Naive B cell (primary cell): ENCODE measurements at regions not wholly inside any gene's neighbourhood (a gene's known extent, or its start where the extent isn't known, plus 50 kb on each side); places are given as distances from the start of the nearest gene placed in this dataset.

Source experiments
- ATAC-seq, 2 donors: fragments of 150-1000 bp; cut with Tn5 transposase; 2 replicates each; pipeline ENCODE4 v1.10.0; 2021; ENCODE audit warnings: low read depth in 2 of 2, mild to moderate bottlenecking in 2 of 2, moderate library complexity in 2 of 2
- DNase-seq: peaks from one replicate; pipeline ENCODE4 v3.0.0; 2022
- H3K27ac Mint-ChIP-seq, 6 donors: one replicate each; pipeline ENCODE4 v1.8.0; 2020 to 2022; ENCODE audit warnings: mild to moderate bottlenecking in 6 of 6, mixed read lengths in 6 of 6, moderate library complexity in 5 of 6, inconsistent platforms in 2 of 6
- H3K27me3 Mint-ChIP-seq, 3 donors: one replicate each; pipeline ENCODE4 v1.8.0; 2021 to 2022; ENCODE audit warnings: mixed read lengths in 3 of 3, mild to moderate bottlenecking in 1 of 3
- H3K36me3 Mint-ChIP-seq, 2 donors: one replicate each; pipeline ENCODE4 v1.8.0; 2020 to 2022; ENCODE audit warnings: mixed read lengths in 2 of 2, inconsistent platforms in 1 of 2, mild to moderate bottlenecking in 1 of 2
- H3K4me1 Mint-ChIP-seq, 3 donors: one replicate each; pipeline ENCODE4 v1.8.0; 2020 to 2022; ENCODE audit warnings: mixed read lengths in 3 of 3, inconsistent platforms in 1 of 3, mild to moderate bottlenecking in 1 of 3, moderate library complexity in 1 of 3
- H3K4me3 Mint-ChIP-seq, 8 donors: one replicate each; pipeline ENCODE4 v1.8.0; 2020 to 2022; ENCODE audit warnings: mild to moderate bottlenecking in 8 of 8, mixed read lengths in 8 of 8, moderate library complexity in 8 of 8, inconsistent platforms in 2 of 8
- H3K9me3 Mint-ChIP-seq, 7 donors: one replicate each; pipeline ENCODE4 v1.8.0; 2020 to 2022; ENCODE audit warnings: mixed read lengths in 7 of 7, mild to moderate bottlenecking in 5 of 7, inconsistent platforms in 2 of 7, moderate library complexity in 1 of 7

GRCh38 chr16:61413021-61413420, 623.2 kb downstream of the CDH8 start:
- Mint-ChIP-seq H3K27ac (no peak overlapping the region), H3K4me3 (no peak overlapping the region), H3K27me3 (no peaks in the 10 kb centered on the region), H3K9me3 (peaks cover 0 to 12% (median 5%) of the 10 kb centered on the region in 7 donors), H3K36me3 (no peaks in the 10 kb centered on the region), H3K4me1 (no peaks in the 10 kb centered on the region)
- no peak for ATAC-seq
- DNase-seq, result no peak

GRCh38 chr16:61412562-61412961, 623.7 kb downstream of the CDH8 start:
- DNase-seq, result no peak
- no peak for ATAC-seq
- H3K27ac Mint-ChIP-seq, result no peak overlapping the region
- peaks cover 0 to 12% (median 5%) of the 10 kb centered on the region in 7 donors for H3K9me3 Mint-ChIP-seq
- H3K36me3 Mint-ChIP-seq, result no peaks in the 10 kb centered on the region
- H3K4me1 Mint-ChIP-seq, result no peaks in the 10 kb centered on the region
- H3K4me3 Mint-ChIP-seq, result no peak overlapping the region
- no peaks in the 10 kb centered on the region for H3K27me3 Mint-ChIP-seq

- H3K27me3 Mint-ChIP-seq, result no peaks in the 10 kb centered on the region
- no peak for DNase-seq
- peaks cover 2 to 20% (median 5%) of the 10 kb centered on the region in 7 donors for H3K9me3 Mint-ChIP-seq
- no peak overlapping the region for H3K4me3 Mint-ChIP-seq
- H3K36me3 Mint-ChIP-seq, result no peaks in the 10 kb centered on the region
- no peaks in the 10 kb centered on the region for H3K4me1 Mint-ChIP-seq
- no peak for ATAC-seq
- no peak overlapping the region for H3K27ac Mint-ChIP-seq
Observed at GRCh38 chr16:61409604-61410003, 626.6 kb downstream of the CDH8 start.

GRCh38 chr16:61403386-61403785, 632.9 kb downstream of the CDH8 start:
- no peaks in the 10 kb centered on the region for H3K27me3 Mint-ChIP-seq
- ATAC-seq, result no peak
- no peaks in the 10 kb centered on the region for H3K4me1 Mint-ChIP-seq
- H3K9me3 Mint-ChIP-seq, result peaks cover 2 to 22% (median 4%) of the 10 kb centered on the region in 7 donors
- no peak overlapping the region for H3K4me3 Mint-ChIP-seq
- no peak overlapping the region for H3K27ac Mint-ChIP-seq
- H3K36me3 Mint-ChIP-seq, result no peaks in the 10 kb centered on the region
- no peak for DNase-seq

- Mint-ChIP-seq H3K36me3 (no peaks in the 10 kb centered on the region), H3K9me3 (peaks cover 0 to 11% (median 4%) of the 10 kb centered on the region in 7 donors), H3K27me3 (no peaks in the 10 kb centered on the region), H3K27ac (no peak overlapping the region), H3K4me3 (no peak overlapping the region), H3K4me1 (no peaks in the 10 kb centered on the region)
- ATAC-seq (no peak), DNase-seq (no peak)
Observed at GRCh38 chr16:61391896-61392295, 644.3 kb downstream of the CDH8 start.

- ATAC-seq (no peak), DNase-seq (no peak)
- H3K27me3 Mint-ChIP-seq, result no peaks in the 10 kb centered on the region
- H3K36me3 Mint-ChIP-seq, result no peaks in the 10 kb centered on the region
- peaks cover 0 to 11% (median 4%) of the 10 kb centered on the region in 7 donors for H3K9me3 Mint-ChIP-seq
- no peaks in the 10 kb centered on the region for H3K4me1 Mint-ChIP-seq
- no peak overlapping the region for H3K4me3 Mint-ChIP-seq
- no peak overlapping the region for H3K27ac Mint-ChIP-seq
Observed at GRCh38 chr16:61390965-61391637, 645.1 kb downstream of the CDH8 start.

- Mint-ChIP-seq H3K4me3 (no peak overlapping the region), H3K27ac (no peak overlapping the region), H3K4me1 (no peaks in the 10 kb centered on the region), H3K27me3 (no peaks in the 10 kb centered on the region), H3K36me3 (no peaks in the 10 kb centered on the region), H3K9me3 (peaks cover 0 to 5% (median 4%) of the 10 kb centered on the region in 7 donors)
- no peak for DNase-seq
- no peak for ATAC-seq
Observed at GRCh38 chr16:61385392-61386071, 650.7 kb downstream of the CDH8 start.

- ATAC-seq (no peak), DNase-seq (no peak)
- H3K4me3 Mint-ChIP-seq, result no peak overlapping the region
- no peaks in the 10 kb centered on the region for H3K27me3 Mint-ChIP-seq
- H3K9me3 Mint-ChIP-seq, result peaks cover 0 to 9% (median 4%) of the 10 kb centered on the region in 7 donors
- no peaks in the 10 kb centered on the region for H3K36me3 Mint-ChIP-seq
- H3K27ac Mint-ChIP-seq, result no peak overlapping the region
- no peaks in the 10 kb centered on the region for H3K4me1 Mint-ChIP-seq
Observed at GRCh38 chr16:61382435-61382834, 653.8 kb downstream of the CDH8 start.

GRCh38 chr16:61379311-61379710, 656.9 kb downstream of the CDH8 start:
- no peaks in the 10 kb centered on the region for H3K4me1 Mint-ChIP-seq
- peaks cover 0 to 6% (median 5%) of the 10 kb centered on the region in 7 donors for H3K9me3 Mint-ChIP-seq
- ATAC-seq (no peak), DNase-seq (no peak)
- no peak overlapping the region for H3K4me3 Mint-ChIP-seq
- H3K27me3 Mint-ChIP-seq, result no peaks in the 10 kb centered on the region
- no peak overlapping the region for H3K27ac Mint-ChIP-seq
- H3K36me3 Mint-ChIP-seq, result no peaks in the 10 kb centered on the region

GRCh38 chr16:61374071-61374470, 662.2 kb downstream of the CDH8 start:
- no peaks in the 10 kb centered on the region for H3K36me3 Mint-ChIP-seq
- no peaks in the 10 kb centered on the region for H3K27me3 Mint-ChIP-seq
- peaks cover 0 to 7% (median 4%) of the 10 kb centered on the region in 7 donors for H3K9me3 Mint-ChIP-seq
- no peak overlapping the region for H3K27ac Mint-ChIP-seq
- ATAC-seq (no peak), DNase-seq (no peak)
- H3K4me3 Mint-ChIP-seq, result no peak overlapping the region
- no peaks in the 10 kb centered on the region for H3K4me1 Mint-ChIP-seq

- no peaks in the 10 kb centered on the region for H3K27me3 Mint-ChIP-seq
- no peaks in the 10 kb centered on the region for H3K4me1 Mint-ChIP-seq
- no peaks in the 10 kb centered on the region for H3K36me3 Mint-ChIP-seq
- ATAC-seq (no peak), DNase-seq (no peak)
- no peak overlapping the region for H3K27ac Mint-ChIP-seq
- peak overlapping the region in 1 of 8 donors; percentile 8 for H3K4me3 Mint-ChIP-seq
- peaks cover 0 to 6% (median 2%) of the 10 kb centered on the region in 7 donors for H3K9me3 Mint-ChIP-seq
Observed at GRCh38 chr16:61371881-61372280, 664.4 kb downstream of the CDH8 start.

GRCh38 chr16:61371388-61371787, 664.9 kb downstream of the CDH8 start:
- Mint-ChIP-seq H3K27ac (no peak overlapping the region), H3K9me3 (peaks cover 0 to 6% (median 2%) of the 10 kb centered on the region in 7 donors), H3K4me3 (no peak overlapping the region), H3K4me1 (no peaks in the 10 kb centered on the region), H3K36me3 (no peaks in the 10 kb centered on the region), H3K27me3 (no peaks in the 10 kb centered on the region)
- no peak for DNase-seq
- no peak for ATAC-seq

GRCh38 chr16:61370564-61370963, 665.7 kb downstream of the CDH8 start:
- Mint-ChIP-seq H3K4me3 (no peak overlapping the region), H3K27me3 (no peaks in the 10 kb centered on the region), H3K9me3 (peaks cover 0 to 6% (median 2%) of the 10 kb centered on the region in 7 donors), H3K4me1 (no peaks in the 10 kb centered on the region), H3K27ac (no peak overlapping the region), H3K36me3 (no peaks in the 10 kb centered on the region)
- DNase-seq, result no peak
- ATAC-seq, result no peak

GRCh38 chr16:61366006-61366405, 670.2 kb downstream of the CDH8 start:
- Mint-ChIP-seq H3K36me3 (no peaks in the 10 kb centered on the region), H3K27me3 (no peaks in the 10 kb centered on the region), H3K4me3 (no peak overlapping the region), H3K4me1 (peaks cover 0 to 1% (median 0%) of the 10 kb centered on the region in 3 donors), H3K9me3 (peaks cover 0 to 3% (median 0%) of the 10 kb centered on the region in 7 donors), H3K27ac (no peak overlapping the region)
- DNase-seq (no peak), ATAC-seq (no peak)
